ENCODE measurements at regions not wholly inside any gene's neighbourhood (a gene's known extent, or its start where the extent isn't known, plus 50 kb on each side); places are given as distances from the start of the nearest gene placed in this dataset.

- no peak overlapping the region for H3K27ac ChIP-seq
- TF ChIP-seq CTCF (conservative IDR thresholded peaks at IDR 0.05) (no peak), ZFX (IDR thresholded peaks at IDR 0.05) (no peak)
These were observed 166.6 kb upstream of the SETBP1 start for GRCh38 chr18:44514106-44514505.

- TF ChIP-seq CTCF (conservative IDR thresholded peaks at IDR 0.05) (no peak), ZFX (IDR thresholded peaks at IDR 0.05) (no peak)
These were observed 165.9 kb upstream of the SETBP1 start for GRCh38 chr18:44514766-44515165.

GRCh38 chr18:44516450-44516849 is 164.2 kb upstream of the SETBP1 start:
- H3K27ac ChIP-seq, result no peak overlapping the region
- TF ChIP-seq CTCF (conservative IDR thresholded peaks at IDR 0.05) (no peak), ZFX (IDR thresholded peaks at IDR 0.05) (no peak)

More at GRCh38 chr18:44514766-44515165, 165.9 kb upstream of the SETBP1 start:
- no peak overlapping the region for H3K27ac ChIP-seq

GRCh38 chr18:44517136-44517535 is 163.6 kb upstream of the SETBP1 start:
- H3K27ac ChIP-seq, result no peak overlapping the region
- TF ChIP-seq CTCF (conservative IDR thresholded peaks at IDR 0.05), result no peak
- no peak for TF ChIP-seq ZFX (IDR thresholded peaks at IDR 0.05)

- no peak for TF ChIP-seq CTCF (conservative IDR thresholded peaks at IDR 0.05)
- TF ChIP-seq ZFX (IDR thresholded peaks at IDR 0.05), result no peak
- no peak overlapping the region for H3K27ac ChIP-seq
These were observed 162.5 kb upstream of the SETBP1 start for GRCh38 chr18:44518091-44518615.

- TF ChIP-seq ZFX (IDR thresholded peaks at IDR 0.05) (no peak), CTCF (conservative IDR thresholded peaks at IDR 0.05) (no peak)
- no peak overlapping the region for H3K27ac ChIP-seq
These were observed 162.0 kb upstream of the SETBP1 start for GRCh38 chr18:44518666-44519065.

- TF ChIP-seq ZFX (IDR thresholded peaks at IDR 0.05) (no peak), CTCF (conservative IDR thresholded peaks at IDR 0.05) (no peak)
- H3K27ac ChIP-seq, result no peak overlapping the region
These were observed 159.6 kb upstream of the SETBP1 start for GRCh38 chr18:44520981-44521667.
